ENCODE measurements at regions not wholly inside any gene's neighbourhood (a gene's known extent, or its start where the extent isn't known, plus 50 kb on each side); places are given as distances from the start of the nearest gene placed in this dataset.

- DNase-seq (ENCODE audit: low read depth): no peak
- no peak overlapping the region for H3K4me3 ChIP-seq (ENCODE audit: control insufficient read depth, low read depth, low read length)
- no peak for TF ChIP-seq CTCF (conservative IDR thresholded peaks at IDR 0.05; ENCODE audit: control insufficient read depth, insufficient read depth, low read depth, low read length)
Measured at GRCh38 chr9:16179566-16179965, 626.7 kb downstream of the CCDC171 start.

- H3K4me3 ChIP-seq (ENCODE audit: control insufficient read depth, low read depth, low read length): no peak overlapping the region
- DNase-seq (ENCODE audit: low read depth): no peak
- no peak for TF ChIP-seq CTCF (conservative IDR thresholded peaks at IDR 0.05; ENCODE audit: control insufficient read depth, insufficient read depth, low read depth, low read length)
Measured at GRCh38 chr9:16180091-16180490, 627.2 kb downstream of the CCDC171 start.

- H3K4me3 ChIP-seq (ENCODE audit: control insufficient read depth, low read depth, low read length): no peak overlapping the region
- no peak for TF ChIP-seq CTCF (conservative IDR thresholded peaks at IDR 0.05; ENCODE audit: control insufficient read depth, insufficient read depth, low read depth, low read length)
- DNase-seq (ENCODE audit: low read depth): peak; percentile 64
Measured at GRCh38 chr9:16180546-16180945, 627.7 kb downstream of the CCDC171 start.

- H3K4me3 ChIP-seq (ENCODE audit: control insufficient read depth, low read depth, low read length): no peak overlapping the region
- no peak for DNase-seq (ENCODE audit: low read depth)
- TF ChIP-seq CTCF (conservative IDR thresholded peaks at IDR 0.05; ENCODE audit: control insufficient read depth, insufficient read depth, low read depth, low read length): no peak
Measured at GRCh38 chr9:16181539-16181938, 628.7 kb downstream of the CCDC171 start.

- TF ChIP-seq CTCF (conservative IDR thresholded peaks at IDR 0.05; ENCODE audit: control insufficient read depth, insufficient read depth, low read depth, low read length): no peak
- no peak overlapping the region for H3K4me3 ChIP-seq (ENCODE audit: control insufficient read depth, low read depth, low read length)
- no peak for DNase-seq (ENCODE audit: low read depth)
Measured at GRCh38 chr9:16182784-16183183, 629.9 kb downstream of the CCDC171 start.

- H3K4me3 ChIP-seq (ENCODE audit: control insufficient read depth, low read depth, low read length): no peak overlapping the region
- TF ChIP-seq CTCF (conservative IDR thresholded peaks at IDR 0.05; ENCODE audit: control insufficient read depth, insufficient read depth, low read depth, low read length): no peak
- peak; percentile 19 for DNase-seq (ENCODE audit: low read depth)
Measured at GRCh38 chr9:16184964-16185646, 632.3 kb downstream of the CCDC171 start.

- no peak for TF ChIP-seq CTCF (conservative IDR thresholded peaks at IDR 0.05; ENCODE audit: control insufficient read depth, insufficient read depth, low read depth, low read length)
- DNase-seq (ENCODE audit: low read depth): peak; percentile 46
- no peak overlapping the region for H3K4me3 ChIP-seq (ENCODE audit: control insufficient read depth, low read depth, low read length)
Measured at GRCh38 chr9:16191191-16191590, 638.3 kb downstream of the CCDC171 start.
